ENCODE measurements at regions not wholly inside any gene's neighbourhood (a gene's known extent, or its start where the extent isn't known, plus 50 kb on each side); places are given as distances from the start of the nearest gene placed in this dataset.

GRCh38 chr10:44216073-44216472 is 168.8 kb downstream of the CXCL12 start:
- H3K36me3 Mint-ChIP-seq (ENCODE audit: low read depth): no peaks in the 10 kb centered on the region
- no peak overlapping the region for H3K27ac Mint-ChIP-seq
- H3K9me3 Mint-ChIP-seq: peaks cover 12% of the 10 kb centered on the region

GRCh38 chr10:44209811-44210210 is 175.1 kb downstream of the CXCL12 start:
- peaks cover 7% of the 10 kb centered on the region for H3K27me3 Mint-ChIP-seq
- H3K4me1 Mint-ChIP-seq (ENCODE audit: low read depth): no peaks in the 10 kb centered on the region
- H3K4me3 Mint-ChIP-seq: no peak overlapping the region
- no peak for DNase-seq
- H3K36me3 Mint-ChIP-seq (ENCODE audit: low read depth): no peaks in the 10 kb centered on the region
- H3K27ac Mint-ChIP-seq: no peak overlapping the region
- peaks cover 7% of the 10 kb centered on the region for H3K9me3 Mint-ChIP-seq

More at GRCh38 chr10:44216073-44216472, 168.8 kb downstream of the CXCL12 start:
- H3K4me3 Mint-ChIP-seq: no peak overlapping the region
- peaks cover 10% of the 10 kb centered on the region for H3K27me3 Mint-ChIP-seq
- DNase-seq: no peak
- H3K4me1 Mint-ChIP-seq (ENCODE audit: low read depth): no peaks in the 10 kb centered on the region

- Mint-ChIP-seq H3K27me3 (no peaks in the 10 kb centered on the region), H3K36me3 (ENCODE audit: low read depth) (no peaks in the 10 kb centered on the region), H3K27ac (no peak overlapping the region), H3K9me3 (peaks cover 2% of the 10 kb centered on the region), H3K4me3 (no peak overlapping the region), H3K4me1 (ENCODE audit: low read depth) (no peaks in the 10 kb centered on the region)
- no peak for DNase-seq
Measured at GRCh38 chr10:44207160-44207559, 177.7 kb downstream of the CXCL12 start.

GRCh38 chr10:44206127-44206818 is 178.6 kb downstream of the CXCL12 start:
- Mint-ChIP-seq H3K9me3 (peaks cover 2% of the 10 kb centered on the region), H3K27ac (no peak overlapping the region), H3K36me3 (ENCODE audit: low read depth) (no peaks in the 10 kb centered on the region), H3K27me3 (no peaks in the 10 kb centered on the region), H3K4me3 (no peak overlapping the region), H3K4me1 (ENCODE audit: low read depth) (no peaks in the 10 kb centered on the region)
- DNase-seq: no peak

GRCh38 chr10:44205067-44205466 is 179.8 kb downstream of the CXCL12 start:
- H3K4me1 Mint-ChIP-seq (ENCODE audit: low read depth): no peaks in the 10 kb centered on the region
- H3K36me3 Mint-ChIP-seq (ENCODE audit: low read depth): no peaks in the 10 kb centered on the region
- no peak overlapping the region for H3K4me3 Mint-ChIP-seq
- DNase-seq: no peak
- peaks cover 2% of the 10 kb centered on the region for H3K9me3 Mint-ChIP-seq
- no peak overlapping the region for H3K27ac Mint-ChIP-seq
- no peaks in the 10 kb centered on the region for H3K27me3 Mint-ChIP-seq

GRCh38 chr10:44203535-44203934 is 181.4 kb downstream of the CXCL12 start:
- Mint-ChIP-seq H3K27ac (no peak overlapping the region), H3K9me3 (peaks cover 2% of the 10 kb centered on the region), H3K27me3 (no peaks in the 10 kb centered on the region), H3K4me1 (ENCODE audit: low read depth) (no peaks in the 10 kb centered on the region), H3K4me3 (no peak overlapping the region), H3K36me3 (ENCODE audit: low read depth) (no peaks in the 10 kb centered on the region)
- no peak for DNase-seq

GRCh38 chr10:44202952-44203351 is 181.9 kb downstream of the CXCL12 start:
- DNase-seq: no peak
- Mint-ChIP-seq H3K4me1 (ENCODE audit: low read depth) (no peaks in the 10 kb centered on the region), H3K36me3 (ENCODE audit: low read depth) (no peaks in the 10 kb centered on the region), H3K4me3 (no peak overlapping the region), H3K9me3 (peaks cover 2% of the 10 kb centered on the region), H3K27me3 (no peaks in the 10 kb centered on the region), H3K27ac (no peak overlapping the region)

GRCh38 chr10:44201656-44202055 is 183.2 kb downstream of the CXCL12 start:
- H3K27ac Mint-ChIP-seq: no peak overlapping the region
- H3K4me1 Mint-ChIP-seq (ENCODE audit: low read depth): no peaks in the 10 kb centered on the region
- DNase-seq: no peak
- H3K4me3 Mint-ChIP-seq: no peak overlapping the region
- H3K9me3 Mint-ChIP-seq: peaks cover 2% of the 10 kb centered on the region
- no peaks in the 10 kb centered on the region for H3K27me3 Mint-ChIP-seq
- H3K36me3 Mint-ChIP-seq (ENCODE audit: low read depth): no peaks in the 10 kb centered on the region

- Mint-ChIP-seq H3K27me3 (no peaks in the 10 kb centered on the region), H3K9me3 (peaks cover 2% of the 10 kb centered on the region), H3K4me3 (no peak overlapping the region), H3K36me3 (ENCODE audit: low read depth) (no peaks in the 10 kb centered on the region), H3K4me1 (ENCODE audit: low read depth) (no peaks in the 10 kb centered on the region), H3K27ac (no peak overlapping the region)
- DNase-seq: no peak
Measured at GRCh38 chr10:44201011-44201410, 183.9 kb downstream of the CXCL12 start.

GRCh38 chr10:44199991-44200655 is 184.8 kb downstream of the CXCL12 start:
- H3K9me3 Mint-ChIP-seq: peaks cover 2% of the 10 kb centered on the region
- no peak overlapping the region for H3K4me3 Mint-ChIP-seq
- DNase-seq: no peak
- H3K27ac Mint-ChIP-seq: no peak overlapping the region
- H3K36me3 Mint-ChIP-seq (ENCODE audit: low read depth): no peaks in the 10 kb centered on the region
- H3K27me3 Mint-ChIP-seq: no peaks in the 10 kb centered on the region
- no peaks in the 10 kb centered on the region for H3K4me1 Mint-ChIP-seq (ENCODE audit: low read depth)

- Mint-ChIP-seq H3K36me3 (ENCODE audit: low read depth) (no peaks in the 10 kb centered on the region), H3K27me3 (no peaks in the 10 kb centered on the region), H3K4me1 (ENCODE audit: low read depth) (no peaks in the 10 kb centered on the region), H3K9me3 (peaks cover 2% of the 10 kb centered on the region), H3K27ac (no peak overlapping the region), H3K4me3 (no peak overlapping the region)
- no peak for DNase-seq
Measured at GRCh38 chr10:44199267-44199666, 185.6 kb downstream of the CXCL12 start.

GRCh38 chr10:44198780-44199097 is 186.2 kb downstream of the CXCL12 start:
- Mint-ChIP-seq H3K4me1 (ENCODE audit: low read depth) (no peaks in the 10 kb centered on the region), H3K4me3 (no peak overlapping the region), H3K27me3 (no peaks in the 10 kb centered on the region), H3K36me3 (ENCODE audit: low read depth) (no peaks in the 10 kb centered on the region), H3K9me3 (peaks cover 2% of the 10 kb centered on the region), H3K27ac (no peak overlapping the region)
- DNase-seq: no peak

GRCh38 chr10:44198096-44198779 is 186.7 kb downstream of the CXCL12 start:
- Mint-ChIP-seq H3K4me3 (no peak overlapping the region), H3K4me1 (ENCODE audit: low read depth) (no peaks in the 10 kb centered on the region), H3K36me3 (ENCODE audit: low read depth) (no peaks in the 10 kb centered on the region), H3K27ac (no peak overlapping the region), H3K9me3 (peaks cover 2% of the 10 kb centered on the region), H3K27me3 (no peaks in the 10 kb centered on the region)
- DNase-seq: no peak

- Mint-ChIP-seq H3K9me3 (peaks cover 2% of the 10 kb centered on the region), H3K4me1 (ENCODE audit: low read depth) (no peaks in the 10 kb centered on the region), H3K36me3 (ENCODE audit: low read depth) (no peaks in the 10 kb centered on the region), H3K4me3 (no peak overlapping the region), H3K27ac (no peak overlapping the region), H3K27me3 (no peaks in the 10 kb centered on the region)
- no peak for DNase-seq
Measured at GRCh38 chr10:44197646-44198045, 187.3 kb downstream of the CXCL12 start.

- Mint-ChIP-seq H3K4me1 (ENCODE audit: low read depth) (no peaks in the 10 kb centered on the region), H3K27me3 (no peaks in the 10 kb centered on the region), H3K36me3 (ENCODE audit: low read depth) (no peaks in the 10 kb centered on the region), H3K9me3 (no peaks in the 10 kb centered on the region), H3K27ac (no peak overlapping the region), H3K4me3 (no peak overlapping the region)
- no peak for DNase-seq
Measured at GRCh38 chr10:44196336-44196735, 188.6 kb downstream of the CXCL12 start.
